Liver (tissue), 8 donors: ENCODE measurements at regions not wholly inside any gene's neighbourhood (a gene's known extent, or its start where the extent isn't known, plus 50 kb on each side); places are given as distances from the start of the nearest gene placed in this dataset.
A peak's percentile ranks its signal among the peaks of the same experiment; 100 is the strongest.

Source experiments
- DNase-seq: peaks from one replicate; pipeline ENCODE4 v3.0.0-alpha.2; 2017; ENCODE audit warnings: low spot score
- H3K27ac ChIP-seq, 2 donors: one replicate each; pipeline ENCODE4 v1.7.0; 2013; ENCODE audit warnings: inconsistent platforms in 2 of 2, low read length in 2 of 2, control low read depth in 1 of 2, low read depth in 1 of 2, mild to moderate bottlenecking in 1 of 2
- H3K27me3 ChIP-seq, 4 donors: one replicate each; pipeline versions ENCODE4 v1.6.1 to v1.7.0; 2013; ENCODE audit warnings: low read length in 3 of 4, inconsistent platforms in 1 of 4, mild to moderate bottlenecking in 1 of 4, moderate library complexity in 1 of 4; ENCODE audit not compliant: control insufficient read depth in 4 of 4, insufficient read depth in 4 of 4
- H3K36me3 ChIP-seq, 4 donors: one replicate each; pipeline versions ENCODE4 v1.6.1 to v1.7.0; 2013; ENCODE audit warnings: low read length in 3 of 4, mild to moderate bottlenecking in 3 of 4, low read depth in 1 of 4, moderate library complexity in 1 of 4; ENCODE audit not compliant: control insufficient read depth in 4 of 4, insufficient read depth in 3 of 4
- H3K4me1 ChIP-seq, 4 donors: one replicate each; pipeline versions ENCODE4 v1.6.1 to v1.7.0; 2013; ENCODE audit warnings: low read length in 3 of 4, mild to moderate bottlenecking in 3 of 4, moderate library complexity in 1 of 4; ENCODE audit not compliant: control insufficient read depth in 4 of 4, insufficient read depth in 4 of 4
- H3K4me3 ChIP-seq, 3 donors: one replicate each; pipeline versions ENCODE4 v1.6.1 to v1.7.0; 2013; ENCODE audit warnings: low read length in 3 of 3, control low read depth in 1 of 3, low read depth in 1 of 3, mild to moderate bottlenecking in 1 of 3
- H3K9ac ChIP-seq, 2 donors: one replicate each; pipeline ENCODE4 v1.7.0; 2013; ENCODE audit warnings: low read length in 2 of 2, mild to moderate bottlenecking in 2 of 2, moderate library complexity in 2 of 2, control low read depth in 1 of 2, low read depth in 1 of 2
- H3K9me3 ChIP-seq, 4 donors: one replicate each; pipeline versions ENCODE4 v1.6.1 to v1.7.0; 2013; ENCODE audit warnings: low read length in 3 of 4; ENCODE audit not compliant: control insufficient read depth in 4 of 4
- EGR1 ChIP-seq, 2 donors: IDR thresholded peaks; 2 replicates each; pipeline ENCODE4 v1.6.1; 2016 to 2018; ENCODE audit warnings: antibody characterized with exemption in 2 of 2, low read depth in 2 of 2
- FOXA1 ChIP-seq: IDR thresholded peaks from 2 replicates; pipeline ENCODE4 v1.6.1; 2016; ENCODE audit warnings: antibody characterized with exemption
- FOXA2 ChIP-seq: IDR thresholded peaks from 2 replicates; pipeline ENCODE4 v1.6.1; 2016; ENCODE audit warnings: antibody characterized with exemption
- GABPA ChIP-seq, 2 donors: IDR thresholded peaks in 1 of 2; conservative IDR thresholded peaks in 1 of 2; 2 replicates each; pipeline ENCODE4 v1.6.1; 2016; ENCODE audit warnings: antibody characterized with exemption in 2 of 2, mild to moderate bottlenecking in 1 of 2, moderate library complexity in 1 of 2
- HNF4A ChIP-seq, 2 donors: conservative IDR thresholded peaks; 2 replicates each; pipeline ENCODE4 v1.6.1; 2016; ENCODE audit warnings: antibody characterized with exemption in 2 of 2, mild to moderate bottlenecking in 2 of 2
- HNF4G ChIP-seq: IDR thresholded peaks from 2 replicates; pipeline ENCODE4 v1.6.1; 2016; ENCODE audit warnings: antibody characterized with exemption
- JUND ChIP-seq, 2 donors: IDR thresholded peaks; 2 replicates each; pipeline ENCODE4 v1.6.1; 2016; ENCODE audit warnings: antibody characterized with exemption in 2 of 2
- NR2F2 ChIP-seq: IDR thresholded peaks from 2 replicates; pipeline ENCODE4 v1.6.1; 2016; ENCODE audit warnings: antibody characterized with exemption
- RAD21 ChIP-seq, 2 donors: IDR thresholded peaks; 2 replicates each; pipeline ENCODE4 v1.6.1; 2016; ENCODE audit warnings: antibody characterized with exemption in 2 of 2, mild to moderate bottlenecking in 2 of 2
- RXRA ChIP-seq, 2 donors: IDR thresholded peaks; 2 replicates each; pipeline ENCODE4 v1.6.1; 2017 to 2018; ENCODE audit warnings: antibody characterized with exemption in 2 of 2, mild to moderate bottlenecking in 1 of 2
- SP1 ChIP-seq: IDR thresholded peaks from 2 replicates; pipeline ENCODE4 v1.6.1; 2018; ENCODE audit warnings: antibody characterized with exemption, mild to moderate bottlenecking
- TAF1 ChIP-seq: conservative IDR thresholded peaks from 2 replicates; pipeline ENCODE4 v1.6.1; 2016; ENCODE audit warnings: antibody characterized with exemption, mild to moderate bottlenecking
- YY1 ChIP-seq: IDR thresholded peaks from 2 replicates; pipeline ENCODE4 v1.6.1; 2016; ENCODE audit warnings: antibody characterized with exemption, mild to moderate bottlenecking
- WGBS: extraction: QIAGEN DNeasy Blood & Tissue Kit; methylation state at CpG from one replicate; pipeline ENCODE4 v1.1.7; 2013; 5-methylcytosine and 5-hydroxymethylcytosine counted together
- TF ChIP-seq, protein P1 (sequence below): IDR thresholded peaks from 2 replicates; pipeline ENCODE4 v1.6.1; 2016; ENCODE audit warnings: antibody characterized with exemption
- TF ChIP-seq, protein P2 (sequence below): IDR thresholded peaks from 2 replicates; pipeline ENCODE4 v1.6.1; 2016; ENCODE audit warnings: antibody characterized with exemption, mild to moderate bottlenecking
- TF ChIP-seq, protein P3 (sequence below): IDR thresholded peaks from 2 replicates; pipeline ENCODE4 v1.6.1; 2016; ENCODE audit warnings: antibody characterized with exemption
- TF ChIP-seq, protein P4 (sequence below): fragments of 150-350 bp; IDR thresholded peaks from 2 replicates; pipeline ENCODE4 v1.5.1; 2017; ENCODE audit warnings: improper control_type of control experiment, low read depth, low read length; ENCODE audit not compliant: missing input control
- donor health status: healthy.
- donor health status: healthy.
- donor health status: healthy.
- donor health status: healthy.
- donor health status: healthy.

DNA sequence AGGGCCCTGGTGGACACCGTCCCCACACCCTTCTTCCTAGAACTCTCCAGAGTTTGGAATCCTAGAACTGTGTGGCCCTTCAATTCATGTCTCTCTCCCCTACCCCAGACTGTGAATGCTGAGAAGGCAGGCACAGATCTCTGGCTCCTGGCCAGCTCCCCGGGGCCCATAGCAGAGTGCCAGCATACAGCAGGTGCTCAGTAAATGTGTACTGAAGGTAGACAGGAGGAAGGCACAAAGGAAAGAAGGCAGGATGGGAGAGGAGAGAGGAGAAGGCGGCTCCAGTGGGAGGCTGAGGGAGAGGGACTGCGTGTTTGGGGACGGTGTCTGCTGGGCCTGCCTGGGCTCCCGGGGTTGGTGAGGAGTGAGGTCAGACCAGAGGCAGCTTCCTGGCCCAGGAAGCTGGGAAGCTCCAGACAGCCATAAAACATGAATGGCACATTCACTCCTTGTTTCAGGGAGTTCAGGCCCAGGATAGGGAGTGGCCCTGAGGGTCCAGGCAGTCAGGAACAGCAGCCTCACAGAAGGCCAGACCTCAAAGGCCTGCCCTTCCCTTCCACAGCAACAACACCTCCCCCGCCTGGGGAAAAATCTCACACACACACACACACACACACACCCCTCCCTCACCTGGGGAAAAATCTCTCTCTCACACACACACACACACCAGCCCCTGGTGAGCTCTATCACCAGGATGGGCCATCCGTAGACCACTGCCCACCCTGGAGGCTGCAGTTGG, 137.1 kb upstream of the PRR20G start:
- WGBS, result 55% methylated on average over 8 of the region's 8 CpGs
- peaks cover 0 to 13% (median 2%) of the 10 kb centered on the region in 4 donors for H3K27me3 ChIP-seq
- H3K4me3 ChIP-seq, result no peak overlapping the region
- no peaks in the 10 kb centered on the region for H3K9me3 ChIP-seq
- peak; percentile 27 for DNase-seq
- TF ChIP-seq RAD21 (IDR thresholded peaks at IDR 0.05) (no peak), JUND (IDR thresholded peaks at IDR 0.05) (no peak), HNF4A (conservative IDR thresholded peaks at IDR 0.05) (no peak), HNF4G (no peak), RXRA (IDR thresholded peaks at IDR 0.05) (no peak), FOXA1 (no peak), YY1 (no peak), SP1 (no peak), NR2F2 (no peak), GABPA (IDR thresholded peaks at IDR 0.05 in 1 of 2, conservative IDR thresholded peaks at IDR 0.05 in 1 of 2) (no peak), TAF1 (no peak), EGR1 (IDR thresholded peaks at IDR 0.05; ENCODE audit: low read depth in 2 of 2) (no peak), FOXA2 (no peak)
- TF ChIP-seq, protein P1, sequence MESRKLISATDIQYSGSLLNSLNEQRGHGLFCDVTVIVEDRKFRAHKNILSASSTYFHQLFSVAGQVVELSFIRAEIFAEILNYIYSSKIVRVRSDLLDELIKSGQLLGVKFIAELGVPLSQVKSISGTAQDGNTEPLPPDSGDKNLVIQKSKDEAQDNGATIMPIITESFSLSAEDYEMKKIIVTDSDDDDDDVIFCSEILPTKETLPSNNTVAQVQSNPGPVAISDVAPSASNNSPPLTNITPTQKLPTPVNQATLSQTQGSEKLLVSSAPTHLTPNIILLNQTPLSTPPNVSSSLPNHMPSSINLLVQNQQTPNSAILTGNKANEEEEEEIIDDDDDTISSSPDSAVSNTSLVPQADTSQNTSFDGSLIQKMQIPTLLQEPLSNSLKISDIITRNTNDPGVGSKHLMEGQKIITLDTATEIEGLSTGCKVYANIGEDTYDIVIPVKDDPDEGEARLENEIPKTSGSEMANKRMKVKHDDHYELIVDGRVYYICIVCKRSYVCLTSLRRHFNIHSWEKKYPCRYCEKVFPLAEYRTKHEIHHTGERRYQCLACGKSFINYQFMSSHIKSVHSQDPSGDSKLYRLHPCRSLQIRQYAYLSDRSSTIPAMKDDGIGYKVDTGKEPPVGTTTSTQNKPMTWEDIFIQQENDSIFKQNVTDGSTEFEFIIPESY, result no peak
- TF ChIP-seq, protein P2, sequence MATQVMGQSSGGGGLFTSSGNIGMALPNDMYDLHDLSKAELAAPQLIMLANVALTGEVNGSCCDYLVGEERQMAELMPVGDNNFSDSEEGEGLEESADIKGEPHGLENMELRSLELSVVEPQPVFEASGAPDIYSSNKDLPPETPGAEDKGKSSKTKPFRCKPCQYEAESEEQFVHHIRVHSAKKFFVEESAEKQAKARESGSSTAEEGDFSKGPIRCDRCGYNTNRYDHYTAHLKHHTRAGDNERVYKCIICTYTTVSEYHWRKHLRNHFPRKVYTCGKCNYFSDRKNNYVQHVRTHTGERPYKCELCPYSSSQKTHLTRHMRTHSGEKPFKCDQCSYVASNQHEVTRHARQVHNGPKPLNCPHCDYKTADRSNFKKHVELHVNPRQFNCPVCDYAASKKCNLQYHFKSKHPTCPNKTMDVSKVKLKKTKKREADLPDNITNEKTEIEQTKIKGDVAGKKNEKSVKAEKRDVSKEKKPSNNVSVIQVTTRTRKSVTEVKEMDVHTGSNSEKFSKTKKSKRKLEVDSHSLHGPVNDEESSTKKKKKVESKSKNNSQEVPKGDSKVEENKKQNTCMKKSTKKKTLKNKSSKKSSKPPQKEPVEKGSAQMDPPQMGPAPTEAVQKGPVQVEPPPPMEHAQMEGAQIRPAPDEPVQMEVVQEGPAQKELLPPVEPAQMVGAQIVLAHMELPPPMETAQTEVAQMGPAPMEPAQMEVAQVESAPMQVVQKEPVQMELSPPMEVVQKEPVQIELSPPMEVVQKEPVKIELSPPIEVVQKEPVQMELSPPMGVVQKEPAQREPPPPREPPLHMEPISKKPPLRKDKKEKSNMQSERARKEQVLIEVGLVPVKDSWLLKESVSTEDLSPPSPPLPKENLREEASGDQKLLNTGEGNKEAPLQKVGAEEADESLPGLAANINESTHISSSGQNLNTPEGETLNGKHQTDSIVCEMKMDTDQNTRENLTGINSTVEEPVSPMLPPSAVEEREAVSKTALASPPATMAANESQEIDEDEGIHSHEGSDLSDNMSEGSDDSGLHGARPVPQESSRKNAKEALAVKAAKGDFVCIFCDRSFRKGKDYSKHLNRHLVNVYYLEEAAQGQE, result no peak
- TF ChIP-seq, protein P3, sequence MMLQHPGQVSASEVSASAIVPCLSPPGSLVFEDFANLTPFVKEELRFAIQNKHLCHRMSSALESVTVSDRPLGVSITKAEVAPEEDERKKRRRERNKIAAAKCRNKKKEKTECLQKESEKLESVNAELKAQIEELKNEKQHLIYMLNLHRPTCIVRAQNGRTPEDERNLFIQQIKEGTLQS, result no peak
- TF ChIP-seq, protein P4, sequence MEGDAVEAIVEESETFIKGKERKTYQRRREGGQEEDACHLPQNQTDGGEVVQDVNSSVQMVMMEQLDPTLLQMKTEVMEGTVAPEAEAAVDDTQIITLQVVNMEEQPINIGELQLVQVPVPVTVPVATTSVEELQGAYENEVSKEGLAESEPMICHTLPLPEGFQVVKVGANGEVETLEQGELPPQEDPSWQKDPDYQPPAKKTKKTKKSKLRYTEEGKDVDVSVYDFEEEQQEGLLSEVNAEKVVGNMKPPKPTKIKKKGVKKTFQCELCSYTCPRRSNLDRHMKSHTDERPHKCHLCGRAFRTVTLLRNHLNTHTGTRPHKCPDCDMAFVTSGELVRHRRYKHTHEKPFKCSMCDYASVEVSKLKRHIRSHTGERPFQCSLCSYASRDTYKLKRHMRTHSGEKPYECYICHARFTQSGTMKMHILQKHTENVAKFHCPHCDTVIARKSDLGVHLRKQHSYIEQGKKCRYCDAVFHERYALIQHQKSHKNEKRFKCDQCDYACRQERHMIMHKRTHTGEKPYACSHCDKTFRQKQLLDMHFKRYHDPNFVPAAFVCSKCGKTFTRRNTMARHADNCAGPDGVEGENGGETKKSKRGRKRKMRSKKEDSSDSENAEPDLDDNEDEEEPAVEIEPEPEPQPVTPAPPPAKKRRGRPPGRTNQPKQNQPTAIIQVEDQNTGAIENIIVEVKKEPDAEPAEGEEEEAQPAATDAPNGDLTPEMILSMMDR, result no peak
- no peaks in the 10 kb centered on the region for H3K36me3 ChIP-seq
- no peak overlapping the region for H3K27ac ChIP-seq
- no peak overlapping the region for H3K9ac ChIP-seq
- no peaks in the 10 kb centered on the region for H3K4me1 ChIP-seq
